ENCODE measurements at regions not wholly inside any gene's neighbourhood (a gene's known extent, or its start where the extent isn't known, plus 50 kb on each side); places are given as distances from the start of the nearest gene placed in this dataset.

- no peak for TF ChIP-seq CTCF (IDR thresholded peaks at IDR 0.05)
- no peak overlapping the region for H3K27ac ChIP-seq (ENCODE audit: low read depth in 1 of 2, low read length in 2 of 2)
- no peak overlapping the region for H3K4me3 Mint-ChIP-seq
- no peaks in the 10 kb centered on the region for H3K4me1 Mint-ChIP-seq
- peak overlapping the region in 1 of 7 donors; percentile 50 for H3K27ac Mint-ChIP-seq
- H3K27me3 Mint-ChIP-seq (ENCODE audit: low read depth in 3 of 3): peaks cover 0 to 1% (median 0%) of the 10 kb centered on the region in 3 donors
- no peaks in the 10 kb centered on the region for H3K36me3 Mint-ChIP-seq
- no peaks in the 10 kb centered on the region for H3K27me3 ChIP-seq (ENCODE audit: control insufficient read depth in 2 of 2, insufficient read depth in 2 of 2, low read length in 2 of 2)
- peaks cover 56 to 57% of the 10 kb centered on the region in 2 donors for H3K9me3 ChIP-seq (replicated peaks in 1 of 2; ENCODE audit: control insufficient read depth in 1 of 2, insufficient read depth in 1 of 2, low read length in 2 of 2)
- intact Hi-C loops (cut with micrococcal nuclease): no loop called here
- no peaks in the 10 kb centered on the region for H3K4me1 ChIP-seq (ENCODE audit: control insufficient read depth in 1 of 2, insufficient read depth in 2 of 2, low read length in 2 of 2)
- H3K4me2 ChIP-seq (replicated peaks; ENCODE audit: extremely low read depth, low read length, poor library complexity, severe bottlenecking): no peak overlapping the region
- H3K79me2 ChIP-seq (ENCODE audit: insufficient read depth, low read length): no peaks in the 10 kb centered on the region
- no peak overlapping the region for H3K9ac ChIP-seq (ENCODE audit: insufficient read depth, low read length, poor library complexity, severe bottlenecking)
- no peaks in the 10 kb centered on the region for H3K36me3 ChIP-seq (replicated peaks in 1 of 2; ENCODE audit: control insufficient read depth in 1 of 2, insufficient read depth in 2 of 2, low read length in 2 of 2)
- H3K9me3 Mint-ChIP-seq: peaks cover 29 to 70% (median 53%) of the 10 kb centered on the region in 7 donors
- no peak overlapping the region for H3K4me3 ChIP-seq (replicated peaks in 1 of 3; ENCODE audit: low read depth in 2 of 3, low read length in 3 of 3)
- 88% methylated on average over 6 of the region's 8 CpGs for WGBS (ENCODE audit: insufficient coverage)
- no peak for DNase-seq
- H2AFZ ChIP-seq (ENCODE audit: insufficient read depth, low read depth, low read length, poor library complexity, severe bottlenecking): no peak overlapping the region
- H4K20me1 ChIP-seq (ENCODE audit: insufficient read depth, low read length): no peaks in the 10 kb centered on the region
Observed at GRCh38 chrX:525134-525533, 105.5 kb upstream of the SHOX start.

GRCh38 chrX:526295-527224 lies 104.0 kb upstream of the SHOX start:
- DNase-seq: no peak
- Mint-ChIP-seq H3K36me3 (no peaks in the 10 kb centered on the region), H3K27me3 (ENCODE audit: low read depth in 3 of 3) (peaks cover 0 to 1% (median 0%) of the 10 kb centered on the region in 3 donors), H3K27ac (peak overlapping the region in 1 of 7 donors; percentile 4), H3K4me1 (no peaks in the 10 kb centered on the region), H3K9me3 (peaks cover 34 to 75% (median 56%) of the 10 kb centered on the region in 7 donors), H3K4me3 (no peak overlapping the region)
- no peaks in the 10 kb centered on the region for H3K27me3 ChIP-seq (ENCODE audit: control insufficient read depth in 2 of 2, insufficient read depth in 2 of 2, low read length in 2 of 2)
- no peak overlapping the region for H3K9ac ChIP-seq (ENCODE audit: insufficient read depth, low read length, poor library complexity, severe bottlenecking)
- no peak overlapping the region for H3K4me2 ChIP-seq (replicated peaks; ENCODE audit: extremely low read depth, low read length, poor library complexity, severe bottlenecking)
- intact Hi-C loops (cut with micrococcal nuclease): no loop called here
- no peaks in the 10 kb centered on the region for H3K36me3 ChIP-seq (replicated peaks in 1 of 2; ENCODE audit: control insufficient read depth in 1 of 2, insufficient read depth in 2 of 2, low read length in 2 of 2)
- no peaks in the 10 kb centered on the region for H3K79me2 ChIP-seq (ENCODE audit: insufficient read depth, low read length)
- H2AFZ ChIP-seq (ENCODE audit: insufficient read depth, low read depth, low read length, poor library complexity, severe bottlenecking): no peak overlapping the region
- H3K9me3 ChIP-seq (replicated peaks in 1 of 2; ENCODE audit: control insufficient read depth in 1 of 2, insufficient read depth in 1 of 2, low read length in 2 of 2): peaks cover 65 to 70% of the 10 kb centered on the region in 2 donors
- 43% methylated on average over 18 of the region's 29 CpGs for WGBS (ENCODE audit: insufficient coverage)
- H3K27ac ChIP-seq (ENCODE audit: low read depth in 1 of 2, low read length in 2 of 2): no peak overlapping the region
- H4K20me1 ChIP-seq (ENCODE audit: insufficient read depth, low read length): no peaks in the 10 kb centered on the region
- no peak overlapping the region for H3K4me3 ChIP-seq (replicated peaks in 1 of 3; ENCODE audit: low read depth in 2 of 3, low read length in 3 of 3)
- no peaks in the 10 kb centered on the region for H3K4me1 ChIP-seq (ENCODE audit: control insufficient read depth in 1 of 2, insufficient read depth in 2 of 2, low read length in 2 of 2)
- no peak for TF ChIP-seq CTCF (IDR thresholded peaks at IDR 0.05)

Data from CD14-positive monocyte (primary cell).